Mesenchymal stem cell (in vitro differentiated cells and primary cell): ENCODE measurements at regions not wholly inside any gene's neighbourhood (a gene's known extent, or its start where the extent isn't known, plus 50 kb on each side); places are given as distances from the start of the nearest gene placed in this dataset.
A peak's percentile ranks its signal among the peaks of the same experiment; 100 is the strongest.

ENCODE experiments used
- DNase-seq: peaks from one replicate; pipeline ENCODE4 v3.0.0-alpha.2; 2013
- H2AFZ ChIP-seq: one replicate; pipeline ENCODE4 v1.6.1; 2013; ENCODE audit warnings: low read depth, mild to moderate bottlenecking, control low read depth, inconsistent platforms, low read length, moderate library complexity
- H2AK5ac ChIP-seq: 2 replicates; pipeline ENCODE4 v1.6.1; 2013; ENCODE audit warnings: low read length, moderate library complexity, mild to moderate bottlenecking, inconsistent platforms; ENCODE audit not compliant: severe bottlenecking
- H2BK120ac ChIP-seq: one replicate; pipeline ENCODE4 v1.6.1; 2013; ENCODE audit warnings: low read depth, mild to moderate bottlenecking, inconsistent platforms, low read length, moderate library complexity
- H2BK12ac ChIP-seq, 2 experiments: one replicate each; pipeline ENCODE4 v1.6.1; 2013; ENCODE audit warnings: inconsistent platforms in 2 of 2, low read length in 2 of 2, mild to moderate bottlenecking in 2 of 2, moderate library complexity in 2 of 2, control low read depth in 1 of 2
- H2BK15ac ChIP-seq: one replicate; pipeline ENCODE4 v1.6.1; 2013; ENCODE audit warnings: mild to moderate bottlenecking, low read depth, inconsistent platforms; ENCODE audit not compliant: poor library complexity, severe bottlenecking
- H2BK5ac ChIP-seq: 2 replicates; pipeline ENCODE4 v1.6.1; 2013; ENCODE audit warnings: low read depth, mild to moderate bottlenecking, low read length, control low read depth, inconsistent platforms; ENCODE audit not compliant: poor library complexity, severe bottlenecking
- H3K14ac ChIP-seq, 2 experiments: one replicate each; pipeline ENCODE4 v1.6.1; 2013; ENCODE audit warnings: inconsistent platforms in 2 of 2, low read length in 2 of 2, control low read depth in 1 of 2, mild to moderate bottlenecking in 1 of 2, moderate library complexity in 1 of 2
- H3K18ac ChIP-seq, 2 experiments: one replicate each; pipeline ENCODE4 v1.6.1; 2013; ENCODE audit warnings: inconsistent platforms in 2 of 2, low read length in 2 of 2, control low read depth in 1 of 2, low read depth in 1 of 2, mild to moderate bottlenecking in 1 of 2
- H3K23ac ChIP-seq, 2 experiments: one replicate each; pipeline ENCODE4 v1.6.1; 2013; ENCODE audit warnings: inconsistent platforms in 2 of 2, low read length in 2 of 2, mild to moderate bottlenecking in 2 of 2, moderate library complexity in 2 of 2, control low read depth in 1 of 2
- H3K27ac ChIP-seq: 2 replicates; pipeline ENCODE4 v1.5.1; 2013; ENCODE audit warnings: mild to moderate bottlenecking, moderate library complexity, low read length, control low read depth, inconsistent platforms; ENCODE audit not compliant: poor library complexity, severe bottlenecking
- H3K27me3 ChIP-seq, 2 experiments: 2 replicates each; pipeline versions ENCODE4 v1.6.1 to v1.7.0; 2013; ENCODE audit warnings: low read length in 2 of 2, mild to moderate bottlenecking in 2 of 2, moderate library complexity in 2 of 2, control low read depth in 1 of 2, inconsistent platforms in 1 of 2; ENCODE audit not compliant: control insufficient read depth in 1 of 2, insufficient read depth in 1 of 2
- H3K36me3 ChIP-seq, 2 experiments: 2 replicates each; pipeline versions ENCODE4 v1.6.1 to v1.7.0; 2013; ENCODE audit warnings: low read length in 2 of 2, control low read depth in 1 of 2, inconsistent platforms in 1 of 2, low read depth in 1 of 2, mild to moderate bottlenecking in 1 of 2; ENCODE audit not compliant: insufficient read depth in 2 of 2, control insufficient read depth in 1 of 2
- H3K4ac ChIP-seq, 2 experiments: one replicate each; pipeline ENCODE4 v1.6.1; 2013; ENCODE audit warnings: inconsistent platforms in 2 of 2, low read length in 2 of 2, mild to moderate bottlenecking in 2 of 2, moderate library complexity in 2 of 2, control low read depth in 1 of 2, low read depth in 1 of 2
- H3K4me1 ChIP-seq: 2 replicates; pipeline ENCODE4 v1.6.1; 2013; ENCODE audit warnings: low read depth, low read length, control low read depth; ENCODE audit not compliant: control insufficient read depth, insufficient read depth
- H3K4me2 ChIP-seq: 2 replicates; pipeline ENCODE4 v1.6.1; 2013; ENCODE audit warnings: low read length, mild to moderate bottlenecking, inconsistent platforms; ENCODE audit not compliant: poor library complexity, severe bottlenecking
- H3K4me3 ChIP-seq, 2 experiments: 2 replicates each; pipeline versions ENCODE4 v1.5.1 to v1.7.0; 2013; ENCODE audit warnings: low read length in 2 of 2, mild to moderate bottlenecking in 2 of 2, control low read depth in 1 of 2, low read depth in 1 of 2; ENCODE audit not compliant: insufficient read depth in 1 of 2
- H3K79me1 ChIP-seq: replicated peaks from 2 replicates; pipeline ENCODE4 v1.6.1; 2013; ENCODE audit warnings: mild to moderate bottlenecking, control low read depth, low read length, inconsistent platforms; ENCODE audit not compliant: poor library complexity, severe bottlenecking
- H3K9ac ChIP-seq: 2 replicates; pipeline ENCODE4 v1.7.0; 2013; ENCODE audit warnings: mild to moderate bottlenecking, low read length, moderate library complexity
- H3K9me3 ChIP-seq: 2 replicates; pipeline ENCODE4 v1.7.0; 2013; ENCODE audit warnings: mild to moderate bottlenecking, low read length; ENCODE audit not compliant: control insufficient read depth
- H4K8ac ChIP-seq: one replicate; pipeline ENCODE4 v1.6.1; 2013; ENCODE audit warnings: inconsistent platforms, mild to moderate bottlenecking, low read length, moderate library complexity
- H4K91ac ChIP-seq: one replicate; pipeline ENCODE4 v1.6.1; 2013; ENCODE audit warnings: mild to moderate bottlenecking, low read length, inconsistent platforms
- WGBS: methylation state at CpG from one replicate; pipeline ENCODE4 v1.1.7; 2013; ENCODE audit warnings: mixed read lengths; 5-methylcytosine and 5-hydroxymethylcytosine counted together

DNA sequence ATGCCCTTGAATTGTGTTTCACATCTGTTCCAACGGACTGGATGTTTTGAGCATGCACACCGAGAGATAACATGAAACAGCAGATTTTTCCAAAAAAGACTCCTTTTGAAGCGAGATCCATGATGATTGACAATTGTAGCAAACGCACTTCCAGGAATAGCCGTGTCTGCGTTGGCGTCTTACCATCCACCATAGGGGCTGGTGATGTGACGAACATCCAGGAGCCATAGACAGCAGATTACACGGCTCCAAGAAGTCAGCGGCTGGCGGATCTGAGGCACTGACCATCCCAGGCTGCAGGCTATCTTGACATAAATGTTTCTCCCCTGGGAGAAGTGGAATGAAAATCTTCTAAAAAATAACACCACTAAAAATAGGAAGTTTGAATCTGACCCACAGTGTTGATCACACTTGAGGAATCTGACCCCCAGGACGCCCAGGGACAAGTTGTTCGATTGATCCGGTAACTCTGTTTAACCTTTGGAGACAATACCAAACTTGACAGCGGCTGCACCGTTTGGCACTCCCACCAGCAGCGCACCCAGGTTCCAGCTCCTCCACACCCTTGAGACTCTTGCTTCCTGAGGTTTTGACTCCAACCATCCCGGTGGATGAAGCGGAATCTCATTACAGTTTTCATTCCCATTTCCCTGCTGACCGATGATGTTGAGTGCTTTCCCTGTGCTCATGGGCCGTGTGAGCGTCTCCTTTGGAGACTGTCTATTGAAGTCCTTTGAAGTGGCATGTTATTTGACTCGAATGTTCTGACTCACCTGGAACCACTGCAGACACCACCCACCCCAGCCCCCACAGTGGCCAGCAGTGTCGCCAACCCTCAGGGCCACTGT is 140.0 kb upstream of the GPC1 start:
- no peak overlapping the region for H3K4me2 ChIP-seq
- no peak overlapping the region for H2BK15ac ChIP-seq
- no peak overlapping the region for H3K27ac ChIP-seq
- no peak overlapping the region for H4K8ac ChIP-seq
- H2AK5ac ChIP-seq = no peak overlapping the region
- no peak overlapping the region for H4K91ac ChIP-seq
- 87% methylated on average over 22 of the region's 24 CpGs for WGBS
- no peaks in the 10 kb centered on the region for H3K4me1 ChIP-seq
- no peak overlapping the region for H3K4ac ChIP-seq
- no peak overlapping the region for H2AFZ ChIP-seq
- no peak overlapping the region for H3K18ac ChIP-seq
- H3K9ac ChIP-seq = no peak overlapping the region
- H3K36me3 ChIP-seq = no peaks in the 10 kb centered on the region
- H3K79me1 ChIP-seq = no peaks in the 10 kb centered on the region
- H2BK5ac ChIP-seq = no peak overlapping the region
- no peak for DNase-seq
- no peak overlapping the region for H2BK120ac ChIP-seq
- H3K27me3 ChIP-seq = peaks cover 0 to 66% of the 10 kb centered on the region in 2 experiments
- no peak overlapping the region for H3K14ac ChIP-seq
- no peak overlapping the region for H3K4me3 ChIP-seq
- no peak overlapping the region for H2BK12ac ChIP-seq
- peak overlapping the region in 1 of 2 experiments; percentile 31 for H3K23ac ChIP-seq
- H3K9me3 ChIP-seq = no peaks in the 10 kb centered on the region

DNA sequence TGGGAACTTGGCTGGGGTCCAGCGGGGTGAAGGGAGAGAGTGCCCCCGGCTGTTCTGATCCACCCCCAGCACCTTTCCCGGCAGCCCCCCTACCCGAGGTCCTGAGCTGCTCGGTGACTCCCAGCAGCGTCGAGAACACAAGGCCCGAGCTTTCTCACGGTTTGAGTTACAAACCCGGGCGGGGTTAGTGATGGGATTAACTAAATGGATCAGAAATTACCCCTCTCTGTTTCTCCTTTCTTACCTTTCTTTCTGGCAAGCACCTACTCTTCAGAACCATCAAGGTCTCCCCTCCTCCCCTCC is 139.4 kb upstream of the GPC1 start:
- Histone ChIP-seq H3K23ac (peak overlapping the region in 1 of 2 experiments; percentile 31), H3K36me3 (no peaks in the 10 kb centered on the region), H2AK5ac (no peak overlapping the region), H3K27me3 (peaks cover 0 to 66% of the 10 kb centered on the region in 2 experiments), H3K79me1 (no peaks in the 10 kb centered on the region), H4K8ac (no peak overlapping the region), H3K4me3 (no peak overlapping the region), H2BK15ac (no peak overlapping the region), H3K9me3 (no peaks in the 10 kb centered on the region), H2BK5ac (no peak overlapping the region), H3K14ac (no peak overlapping the region), H3K4me2 (no peak overlapping the region), H2BK12ac (no peak overlapping the region), H2AFZ (no peak overlapping the region), H3K27ac (no peak overlapping the region), H3K18ac (no peak overlapping the region), H4K91ac (no peak overlapping the region), H2BK120ac (no peak overlapping the region), H3K9ac (no peak overlapping the region), H3K4me1 (no peaks in the 10 kb centered on the region), H3K4ac (no peak overlapping the region)
- WGBS = 95% methylated on average over 4 of the region's 11 CpGs
- DNase-seq = no peak

DNA sequence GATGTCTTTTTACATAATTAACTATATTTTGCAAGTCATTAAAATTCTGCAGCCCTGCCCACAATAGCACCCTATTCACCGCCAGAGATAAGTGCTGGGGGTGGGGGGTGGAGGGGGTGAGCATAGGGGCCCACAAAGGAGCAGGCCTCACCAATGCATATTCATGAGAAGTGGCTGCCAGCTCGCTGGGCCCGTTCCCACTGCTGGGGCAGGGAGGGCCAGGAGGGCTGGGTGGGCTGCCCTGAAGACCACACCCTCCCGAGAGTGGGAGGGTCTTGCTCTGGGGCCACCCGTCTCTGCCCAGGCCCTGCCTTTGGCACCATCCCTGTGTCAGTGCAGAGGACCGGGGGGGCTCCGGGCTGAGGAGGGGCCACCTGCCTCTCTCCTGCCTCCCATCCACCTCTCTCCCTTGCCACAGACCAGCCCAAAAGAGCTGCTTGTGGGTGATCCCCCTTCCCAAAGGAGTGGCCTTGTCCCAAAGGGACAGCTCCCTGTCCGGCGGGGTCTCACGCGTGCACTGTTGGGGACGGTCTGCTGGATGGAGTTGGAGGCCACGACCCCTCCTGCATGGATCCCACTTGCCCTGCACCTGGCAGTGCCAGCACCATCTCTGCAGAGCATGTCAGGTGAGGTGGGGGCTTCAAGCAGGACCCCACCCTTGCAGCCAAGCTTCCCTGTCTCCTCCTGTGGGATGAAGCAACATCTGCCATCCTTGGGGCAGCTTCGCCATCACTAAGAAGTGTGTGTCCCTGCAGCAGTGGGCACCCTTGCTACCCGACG is 138.8 kb upstream of the GPC1 start:
- Histone ChIP-seq H3K18ac (no peak overlapping the region), H3K36me3 (no peaks in the 10 kb centered on the region), H3K27me3 (peaks cover 0 to 66% of the 10 kb centered on the region in 2 experiments), H3K23ac (no peak overlapping the region), H2AK5ac (no peak overlapping the region), H2AFZ (no peak overlapping the region), H2BK12ac (no peak overlapping the region), H3K27ac (no peak overlapping the region), H3K4me1 (no peaks in the 10 kb centered on the region), H3K79me1 (no peaks in the 10 kb centered on the region), H2BK5ac (no peak overlapping the region), H2BK15ac (no peak overlapping the region), H3K4ac (peak overlapping the region in 1 of 2 experiments; percentile 21), H4K91ac (no peak overlapping the region), H3K4me2 (no peak overlapping the region), H2BK120ac (no peak overlapping the region), H3K9me3 (no peaks in the 10 kb centered on the region), H3K4me3 (no peak overlapping the region), H3K9ac (no peak overlapping the region), H4K8ac (no peak overlapping the region), H3K14ac (peak overlapping the region in 1 of 2 experiments; percentile 14)
- WGBS = 81% methylated on average over 16 of the region's 16 CpGs
- no peak for DNase-seq
